HL-60 (cell line): ENCODE measurements at regions not wholly inside any gene's neighbourhood (a gene's known extent, or its start where the extent isn't known, plus 50 kb on each side); places are given as distances from the start of the nearest gene placed in this dataset.

Experiments used
- DNase-seq, 2 experiments: peaks; one replicate each; pipeline ENCODE4 v3.0.0-alpha.2; 2010 to 2020; ENCODE audit warnings: low read depth in 1 of 2, low spot score in 1 of 2
- H3K27ac ChIP-seq: fragments of 250-450 bp; sonication (Bioruptor Pico); replicated peaks from 2 replicates; pipeline ENCODE4 v1.5.1; 2020; ENCODE audit warnings: mild to moderate bottlenecking, moderate library complexity
- H3K27me3 ChIP-seq: fragments of 250-450 bp; sonication (Bioruptor Pico); 2 replicates; pipeline ENCODE4 v1.5.1; 2021; ENCODE audit warnings: mild to moderate bottlenecking, moderate library complexity; ENCODE audit not compliant: insufficient read depth, poor library complexity, severe bottlenecking
- H3K4me3 ChIP-seq: replicated peaks from 2 replicates; pipeline ENCODE4 v1.5.1; 2011; ENCODE audit warnings: mild to moderate bottlenecking, control low read depth, low read length; ENCODE audit not compliant: insufficient read depth
- CTCF ChIP-seq: IDR thresholded peaks from one replicate; pipeline ENCODE4 v1.5.1; 2011; ENCODE audit warnings: low read length, control low read depth, inconsistent platforms; ENCODE audit not compliant: insufficient read depth
- GABPA ChIP-seq: IDR thresholded peaks from 2 replicates; pipeline ENCODE4 v1.6.1; 2012; ENCODE audit warnings: low read depth
- POLR2AphosphoS5 ChIP-seq: IDR thresholded peaks from 2 replicates; pipeline ENCODE4 v1.6.1; 2012; ENCODE audit warnings: low read depth
- REST ChIP-seq: IDR thresholded peaks from 2 replicates; pipeline ENCODE4 v1.6.1; 2012; ENCODE audit warnings: low read depth; ENCODE audit not compliant: insufficient replicate concordance
- SPI1 ChIP-seq: IDR thresholded peaks from 2 replicates; pipeline ENCODE4 v1.6.1; 2012; ENCODE audit warnings: low read depth, mild to moderate bottlenecking, borderline replicate concordance

- TF ChIP-seq REST (no peak), POLR2AphosphoS5 (no peak), GABPA (no peak), SPI1 (no peak), CTCF (no peak)
- no peak for DNase-seq
Measured at GRCh38 chr13:40472427-40473220, 193.8 kb downstream of the FOXO1 start.

GRCh38 chr13:40475617-40476016 lies 190.8 kb downstream of the FOXO1 start:
- TF ChIP-seq SPI1 (no peak), POLR2AphosphoS5 (no peak), CTCF (no peak), REST (no peak), GABPA (no peak)
- H3K27ac ChIP-seq = no peak overlapping the region
- DNase-seq = no peak
- no peak overlapping the region for H3K4me3 ChIP-seq
- H3K27me3 ChIP-seq = no peaks in the 10 kb centered on the region

More at GRCh38 chr13:40472427-40473220, 193.8 kb downstream of the FOXO1 start:
- Histone ChIP-seq H3K27ac (no peak overlapping the region), H3K27me3 (no peaks in the 10 kb centered on the region), H3K4me3 (no peak overlapping the region)

- H3K27me3 ChIP-seq = no peaks in the 10 kb centered on the region
- no peak overlapping the region for H3K4me3 ChIP-seq
- DNase-seq = no peak
- H3K27ac ChIP-seq = no peak overlapping the region
- TF ChIP-seq CTCF (no peak), SPI1 (no peak), REST (no peak)
Measured at GRCh38 chr13:40476175-40476958, 190.1 kb downstream of the FOXO1 start.
